ENCODE measurements at regions not wholly inside any gene's neighbourhood (a gene's known extent, or its start where the extent isn't known, plus 50 kb on each side); places are given as distances from the start of the nearest gene placed in this dataset.

DNA sequence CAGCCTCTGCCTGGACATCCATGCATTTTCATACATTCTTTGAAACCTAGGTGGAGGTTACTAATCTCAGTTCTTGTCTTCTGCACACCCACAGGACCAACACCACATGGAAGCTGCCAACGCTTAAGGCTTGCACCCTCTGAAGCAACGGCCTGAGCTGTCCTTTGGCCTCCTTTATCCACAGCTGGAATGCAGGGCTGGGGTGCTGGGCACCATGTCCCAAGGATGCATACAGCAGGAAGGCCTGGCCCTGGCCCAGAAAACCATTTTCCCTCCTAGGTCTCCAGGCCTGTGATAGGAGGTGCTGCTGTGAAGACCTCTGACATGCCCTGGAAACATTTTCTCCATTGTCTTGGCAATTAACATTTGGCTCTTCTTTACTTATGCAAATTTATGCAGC lies 1168.6 kb downstream of the KCNT2 start:
- TF ChIP-seq, protein P1, sequence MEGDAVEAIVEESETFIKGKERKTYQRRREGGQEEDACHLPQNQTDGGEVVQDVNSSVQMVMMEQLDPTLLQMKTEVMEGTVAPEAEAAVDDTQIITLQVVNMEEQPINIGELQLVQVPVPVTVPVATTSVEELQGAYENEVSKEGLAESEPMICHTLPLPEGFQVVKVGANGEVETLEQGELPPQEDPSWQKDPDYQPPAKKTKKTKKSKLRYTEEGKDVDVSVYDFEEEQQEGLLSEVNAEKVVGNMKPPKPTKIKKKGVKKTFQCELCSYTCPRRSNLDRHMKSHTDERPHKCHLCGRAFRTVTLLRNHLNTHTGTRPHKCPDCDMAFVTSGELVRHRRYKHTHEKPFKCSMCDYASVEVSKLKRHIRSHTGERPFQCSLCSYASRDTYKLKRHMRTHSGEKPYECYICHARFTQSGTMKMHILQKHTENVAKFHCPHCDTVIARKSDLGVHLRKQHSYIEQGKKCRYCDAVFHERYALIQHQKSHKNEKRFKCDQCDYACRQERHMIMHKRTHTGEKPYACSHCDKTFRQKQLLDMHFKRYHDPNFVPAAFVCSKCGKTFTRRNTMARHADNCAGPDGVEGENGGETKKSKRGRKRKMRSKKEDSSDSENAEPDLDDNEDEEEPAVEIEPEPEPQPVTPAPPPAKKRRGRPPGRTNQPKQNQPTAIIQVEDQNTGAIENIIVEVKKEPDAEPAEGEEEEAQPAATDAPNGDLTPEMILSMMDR (IDR thresholded peaks at IDR 0.05; ENCODE audit: low read depth, low read length, poor library complexity, severe bottlenecking), result no peak
- no peak for TF ChIP-seq EZH2phosphoT487 (IDR thresholded peaks at IDR 0.05; ENCODE audit: borderline replicate concordance, low read length)
